ENCODE measurements at regions not wholly inside any gene's neighbourhood (a gene's known extent, or its start where the extent isn't known, plus 50 kb on each side); places are given as distances from the start of the nearest gene placed in this dataset.

- TF ChIP-seq, protein P1, sequence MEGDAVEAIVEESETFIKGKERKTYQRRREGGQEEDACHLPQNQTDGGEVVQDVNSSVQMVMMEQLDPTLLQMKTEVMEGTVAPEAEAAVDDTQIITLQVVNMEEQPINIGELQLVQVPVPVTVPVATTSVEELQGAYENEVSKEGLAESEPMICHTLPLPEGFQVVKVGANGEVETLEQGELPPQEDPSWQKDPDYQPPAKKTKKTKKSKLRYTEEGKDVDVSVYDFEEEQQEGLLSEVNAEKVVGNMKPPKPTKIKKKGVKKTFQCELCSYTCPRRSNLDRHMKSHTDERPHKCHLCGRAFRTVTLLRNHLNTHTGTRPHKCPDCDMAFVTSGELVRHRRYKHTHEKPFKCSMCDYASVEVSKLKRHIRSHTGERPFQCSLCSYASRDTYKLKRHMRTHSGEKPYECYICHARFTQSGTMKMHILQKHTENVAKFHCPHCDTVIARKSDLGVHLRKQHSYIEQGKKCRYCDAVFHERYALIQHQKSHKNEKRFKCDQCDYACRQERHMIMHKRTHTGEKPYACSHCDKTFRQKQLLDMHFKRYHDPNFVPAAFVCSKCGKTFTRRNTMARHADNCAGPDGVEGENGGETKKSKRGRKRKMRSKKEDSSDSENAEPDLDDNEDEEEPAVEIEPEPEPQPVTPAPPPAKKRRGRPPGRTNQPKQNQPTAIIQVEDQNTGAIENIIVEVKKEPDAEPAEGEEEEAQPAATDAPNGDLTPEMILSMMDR (IDR thresholded peaks at IDR 0.05; ENCODE audit: poor library complexity), result no peak
- TF ChIP-seq EZH2phosphoT487 (IDR thresholded peaks at IDR 0.05; ENCODE audit: low read depth, severe bottlenecking, unreplicated experiment), result no peak
Observed at GRCh38 chr15:70149667-70150404, 52.1 kb upstream of the TLE3 start.

Data from hepatocyte (in vitro differentiated cells).